Tibial nerve (tissue), 4 donors: ENCODE measurements at regions not wholly inside any gene's neighbourhood (a gene's known extent, or its start where the extent isn't known, plus 50 kb on each side); places are given as distances from the start of the nearest gene placed in this dataset.

ENCODE experiments used
- EP300 ChIP-seq, 2 donors: sonication (generic); formaldehyde crosslinking; IDR thresholded peaks; one replicate each; pipeline ENCODE4 v1.6.1; 2017; ENCODE audit warnings: antibody characterized with exemption in 2 of 2, mild to moderate bottlenecking in 1 of 2
- POLR2A ChIP-seq, 2 donors: fragments of 450-650 bp; IDR thresholded peaks; one replicate each; pipeline ENCODE4 v1.6.1; 2017; ENCODE audit warnings: antibody characterized with exemption in 2 of 2, mild to moderate bottlenecking in 2 of 2, moderate library complexity in 2 of 2
- TF ChIP-seq, protein P1 (sequence below), 5 experiments: fragments of 200-600 bp in 3 of 5; fragments of 450-650 bp in 2 of 5; sonication (generic) in 3 of 5; IDR thresholded peaks; one replicate each; pipeline ENCODE4 v1.5.1; 2016 to 2019; ENCODE audit warnings: antibody characterized with exemption in 5 of 5, mild to moderate bottlenecking in 3 of 5, moderate library complexity in 2 of 5

DNA sequence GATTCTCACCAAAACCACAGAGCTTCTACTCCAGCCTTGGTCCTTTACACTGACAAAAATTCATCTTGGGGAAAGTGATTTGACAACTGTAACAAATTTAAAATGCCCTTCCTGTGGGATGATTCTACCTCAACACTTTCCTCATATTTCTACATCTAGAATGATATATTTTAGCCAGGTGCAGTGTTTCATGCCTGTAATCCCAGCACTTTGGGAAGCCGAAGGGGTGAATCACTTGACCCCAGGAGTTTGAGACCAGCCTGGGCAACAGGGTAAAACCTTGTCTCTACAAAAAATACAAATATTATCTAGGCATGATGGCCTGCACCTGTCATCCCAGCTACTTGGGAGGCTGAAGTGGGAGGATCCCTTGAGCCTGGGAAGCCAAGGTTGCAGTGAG is 408.6 kb downstream of the CDH7 start:
- no peak for TF ChIP-seq EP300 (IDR thresholded peaks at IDR 0.05)
- TF ChIP-seq, protein P1, sequence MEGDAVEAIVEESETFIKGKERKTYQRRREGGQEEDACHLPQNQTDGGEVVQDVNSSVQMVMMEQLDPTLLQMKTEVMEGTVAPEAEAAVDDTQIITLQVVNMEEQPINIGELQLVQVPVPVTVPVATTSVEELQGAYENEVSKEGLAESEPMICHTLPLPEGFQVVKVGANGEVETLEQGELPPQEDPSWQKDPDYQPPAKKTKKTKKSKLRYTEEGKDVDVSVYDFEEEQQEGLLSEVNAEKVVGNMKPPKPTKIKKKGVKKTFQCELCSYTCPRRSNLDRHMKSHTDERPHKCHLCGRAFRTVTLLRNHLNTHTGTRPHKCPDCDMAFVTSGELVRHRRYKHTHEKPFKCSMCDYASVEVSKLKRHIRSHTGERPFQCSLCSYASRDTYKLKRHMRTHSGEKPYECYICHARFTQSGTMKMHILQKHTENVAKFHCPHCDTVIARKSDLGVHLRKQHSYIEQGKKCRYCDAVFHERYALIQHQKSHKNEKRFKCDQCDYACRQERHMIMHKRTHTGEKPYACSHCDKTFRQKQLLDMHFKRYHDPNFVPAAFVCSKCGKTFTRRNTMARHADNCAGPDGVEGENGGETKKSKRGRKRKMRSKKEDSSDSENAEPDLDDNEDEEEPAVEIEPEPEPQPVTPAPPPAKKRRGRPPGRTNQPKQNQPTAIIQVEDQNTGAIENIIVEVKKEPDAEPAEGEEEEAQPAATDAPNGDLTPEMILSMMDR (IDR thresholded peaks at IDR 0.05), result no peak
- no peak for TF ChIP-seq POLR2A (IDR thresholded peaks at IDR 0.05)
